ENCODE measurements at regions not wholly inside any gene's neighbourhood (a gene's known extent, or its start where the extent isn't known, plus 50 kb on each side); places are given as distances from the start of the nearest gene placed in this dataset.
A peak's percentile ranks its signal among the peaks of the same experiment; 100 is the strongest.

- FAIRE-seq (no peak), DNase-seq (ENCODE audit: low spot score in 2 of 2) (no peak)
Observed at GRCh38 chr1:164210211-164210739, 348.7 kb upstream of the PBX1 start.

GRCh38 chr1:164223378-164223777, 335.6 kb upstream of the PBX1 start:
- DNase-seq (ENCODE audit: low spot score in 2 of 2): no peak
- FAIRE-seq: no peak

GRCh38 chr1:164225011-164225410, 334.0 kb upstream of the PBX1 start:
- FAIRE-seq: no peak
- DNase-seq (ENCODE audit: low spot score in 2 of 2): no peak

- FAIRE-seq: no peak
- DNase-seq (ENCODE audit: low spot score in 2 of 2): no peak
Observed at GRCh38 chr1:164226977-164227376, 332.0 kb upstream of the PBX1 start.

GRCh38 chr1:164228928-164229327, 330.1 kb upstream of the PBX1 start:
- DNase-seq (ENCODE audit: low spot score in 2 of 2) (no peak), FAIRE-seq (no peak)

- DNase-seq (ENCODE audit: low spot score in 2 of 2) (no peak), FAIRE-seq (no peak)
Observed at GRCh38 chr1:164233149-164233548, 325.8 kb upstream of the PBX1 start.

- DNase-seq (ENCODE audit: low spot score in 2 of 2): no peak
- no peak for FAIRE-seq
Observed at GRCh38 chr1:164240081-164240480, 318.9 kb upstream of the PBX1 start.

- FAIRE-seq: no peak
Observed at GRCh38 chr1:164250365-164250764, 308.6 kb upstream of the PBX1 start.

GRCh38 chr1:164256456-164256855, 302.5 kb upstream of the PBX1 start:
- DNase-seq (ENCODE audit: low spot score in 2 of 2): no peak
- FAIRE-seq: no peak

More at GRCh38 chr1:164250365-164250764, 308.6 kb upstream of the PBX1 start:
- DNase-seq (ENCODE audit: low spot score in 2 of 2): no peak

GRCh38 chr1:164261691-164262240, 297.2 kb upstream of the PBX1 start:
- DNase-seq (ENCODE audit: low spot score in 2 of 2): no peak
- FAIRE-seq: no peak

GRCh38 chr1:164263540-164263939, 295.4 kb upstream of the PBX1 start:
- DNase-seq (ENCODE audit: low spot score in 2 of 2) (no peak), FAIRE-seq (no peak)

GRCh38 chr1:164265232-164265631, 293.8 kb upstream of the PBX1 start:
- DNase-seq (ENCODE audit: low spot score in 2 of 2) (no peak), FAIRE-seq (no peak)

- FAIRE-seq: no peak
- no peak for DNase-seq (ENCODE audit: low spot score in 2 of 2)
Observed at GRCh38 chr1:164272156-164272555, 286.8 kb upstream of the PBX1 start.

GRCh38 chr1:164296172-164296571, 262.8 kb upstream of the PBX1 start:
- FAIRE-seq (no peak), DNase-seq (ENCODE audit: low spot score in 2 of 2) (no peak)

GRCh38 chr1:164308101-164308500, 250.9 kb upstream of the PBX1 start:
- DNase-seq (ENCODE audit: low spot score in 2 of 2) (no peak), FAIRE-seq (no peak)

GRCh38 chr1:164310166-164310565, 248.8 kb upstream of the PBX1 start:
- FAIRE-seq (no peak), DNase-seq (ENCODE audit: low spot score in 2 of 2) (no peak)

- FAIRE-seq (no peak), DNase-seq (ENCODE audit: low spot score in 2 of 2) (no peak)
Observed at GRCh38 chr1:164311377-164311776, 247.6 kb upstream of the PBX1 start.

- FAIRE-seq: no peak
- DNase-seq (ENCODE audit: low spot score in 2 of 2): peak; percentile 29 to 36
Observed at GRCh38 chr1:164320790-164321731, 237.9 kb upstream of the PBX1 start.

GRCh38 chr1:164325786-164326185, 233.2 kb upstream of the PBX1 start:
- no peak for FAIRE-seq
- DNase-seq (ENCODE audit: low spot score in 2 of 2): no peak

- DNase-seq (ENCODE audit: low spot score in 2 of 2) (no peak), FAIRE-seq (no peak)
Observed at GRCh38 chr1:164333387-164333786, 225.6 kb upstream of the PBX1 start.

GRCh38 chr1:164337394-164337793, 221.6 kb upstream of the PBX1 start:
- no peak for DNase-seq (ENCODE audit: low spot score in 2 of 2)
- no peak for FAIRE-seq

GRCh38 chr1:164337885-164338284, 221.1 kb upstream of the PBX1 start:
- FAIRE-seq (no peak), DNase-seq (ENCODE audit: low spot score in 2 of 2) (no peak)

Measured in frontal cortex (tissue), 3 donors.